HEK293T (cell line): ENCODE measurements at regions not wholly inside any gene's neighbourhood (a gene's known extent, or its start where the extent isn't known, plus 50 kb on each side); places are given as distances from the start of the nearest gene placed in this dataset.

Experiments used
- CTCF ChIA-PET: fragments of 350-600 bp; formaldehyde crosslinking; extraction: SDS; loops from one replicate; lab custom pipeline; 2021; ENCODE audit warnings: antibody characterized with exemption, inconsistent platforms; lab: Yijun Ruan, JAX
- POLR2A ChIA-PET: fragments of 350-600 bp; formaldehyde crosslinking; extraction: SDS; loops from one replicate; lab custom pipeline; 2020; ENCODE audit warnings: antibody characterized with exemption, inconsistent platforms; lab: Yijun Ruan, JAX
- DNase-seq: peaks from one replicate; pipeline ENCODE4 v3.0.0; 2012; ENCODE audit warnings: mixed read lengths; ENCODE audit errors: extremely low spot score
- ARNT ChIP-seq: fragments of 450-650 bp; IDR thresholded peaks from 2 replicates; pipeline ENCODE4 v1.6.1; 2017; ENCODE audit warnings: mild to moderate bottlenecking
- BHLHE40 ChIP-seq: fragments of 450-650 bp; IDR thresholded peaks from 2 replicates; pipeline ENCODE4 v1.6.1; 2016; ENCODE audit warnings: mild to moderate bottlenecking, moderate library complexity, borderline replicate concordance
- CTBP1 ChIP-seq: fragments of 450-650 bp; IDR thresholded peaks from 2 replicates; pipeline ENCODE4 v1.6.1; 2016; ENCODE audit warnings: borderline replicate concordance
- ELF4 ChIP-seq: fragments of 450-650 bp; IDR thresholded peaks from 2 replicates; pipeline ENCODE4 v1.6.1; 2017; ENCODE audit warnings: antibody characterized with exemption
- FOXA1 ChIP-seq: fragments of 450-650 bp; IDR thresholded peaks from 2 replicates; pipeline ENCODE4 v1.6.1; 2016; ENCODE audit warnings: mild to moderate bottlenecking
- FOXK2 ChIP-seq: fragments of 450-650 bp; IDR thresholded peaks from 2 replicates; pipeline ENCODE4 v1.6.1; 2016; ENCODE audit warnings: mild to moderate bottlenecking
- FOXM1 ChIP-seq: fragments of 450-650 bp; IDR thresholded peaks from 2 replicates; pipeline ENCODE4 v1.6.1; 2017; ENCODE audit warnings: mild to moderate bottlenecking, borderline replicate concordance
- HDGF ChIP-seq: fragments of 450-650 bp; IDR thresholded peaks from 2 replicates; pipeline ENCODE4 v1.6.1; 2017; ENCODE audit warnings: antibody characterized with exemption, borderline replicate concordance
- L3MBTL2 ChIP-seq: fragments of 450-650 bp; conservative IDR thresholded peaks from 2 replicates; pipeline ENCODE4 v1.6.1; 2016; ENCODE audit warnings: mild to moderate bottlenecking
- LEF1 ChIP-seq: fragments of 450-650 bp; IDR thresholded peaks from 2 replicates; pipeline ENCODE4 v1.6.1; 2017; ENCODE audit warnings: mild to moderate bottlenecking, borderline replicate concordance
- NFRKB ChIP-seq: fragments of 450-650 bp; IDR thresholded peaks from 2 replicates; pipeline ENCODE4 v1.6.1; 2016; ENCODE audit warnings: mild to moderate bottlenecking, moderate library complexity
- SP1 ChIP-seq: fragments of 450-650 bp; IDR thresholded peaks from 2 replicates; pipeline ENCODE4 v1.6.1; 2017
- SUZ12 ChIP-seq: fragments of 450-650 bp; IDR thresholded peaks from 2 replicates; pipeline ENCODE4 v1.6.1; 2016; ENCODE audit warnings: mild to moderate bottlenecking
- TARDBP ChIP-seq: fragments of 450-650 bp; IDR thresholded peaks from 2 replicates; pipeline ENCODE4 v1.6.1; 2016
- ZNF384 ChIP-seq: fragments of 450-650 bp; IDR thresholded peaks from 2 replicates; pipeline ENCODE4 v1.6.1; 2016
- TF ChIP-seq, protein P1 (sequence below): fragments of 450-650 bp; IDR thresholded peaks from 2 replicates; pipeline ENCODE4 v1.6.1; 2016

DNA sequence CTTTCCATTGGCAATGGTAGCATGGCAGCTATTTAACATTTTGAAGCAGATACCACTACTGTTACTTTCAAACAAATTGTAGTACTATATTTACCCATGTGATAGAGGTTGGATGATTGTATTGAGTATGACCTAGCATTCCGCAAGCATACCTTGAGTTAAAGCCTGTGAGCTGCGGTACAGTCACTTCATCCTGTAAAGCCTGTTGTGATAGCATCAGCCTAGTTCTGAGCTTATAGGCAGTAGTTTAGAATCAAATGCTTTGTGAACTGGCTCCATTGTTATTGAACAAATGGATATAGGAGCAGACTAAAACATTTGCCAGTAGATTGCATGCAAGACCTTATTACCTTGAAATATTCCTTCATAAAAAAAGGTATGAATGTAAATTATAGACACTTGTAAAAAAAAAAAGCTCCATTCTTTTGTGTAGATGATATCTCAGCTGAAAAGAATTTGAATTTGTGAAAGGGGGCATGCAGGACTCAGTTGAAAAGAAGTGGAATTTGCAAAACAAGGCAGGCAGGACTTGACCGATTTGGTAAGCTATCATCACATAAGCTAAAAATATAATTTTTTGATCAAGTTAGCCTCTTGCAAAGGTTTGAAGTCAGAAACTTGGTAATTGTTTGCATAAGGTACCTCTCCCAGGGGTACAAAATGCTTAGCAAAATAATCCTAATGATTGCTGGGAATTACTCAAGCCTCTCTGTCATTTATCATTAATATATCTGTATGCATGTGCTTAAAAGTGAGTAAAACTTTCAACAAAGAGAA lies 138.5 kb upstream of the ITGA4 start:
- ChIA-PET POLR2A (no interaction called here), CTCF (interaction anchor here (0.6 kb wide), 1 partner anchor 80 kb away, joined by 3 read pairs; no protein-coding TSS in a partner anchor)
- no peak for TF ChIP-seq SUZ12
- no peak for TF ChIP-seq FOXK2
- no peak for TF ChIP-seq SP1
- no peak for TF ChIP-seq ELF4
- no peak for TF ChIP-seq FOXM1
- no peak for TF ChIP-seq CTBP1
- TF ChIP-seq HDGF = no peak
- TF ChIP-seq BHLHE40 = no peak
- TF ChIP-seq, protein P1, sequence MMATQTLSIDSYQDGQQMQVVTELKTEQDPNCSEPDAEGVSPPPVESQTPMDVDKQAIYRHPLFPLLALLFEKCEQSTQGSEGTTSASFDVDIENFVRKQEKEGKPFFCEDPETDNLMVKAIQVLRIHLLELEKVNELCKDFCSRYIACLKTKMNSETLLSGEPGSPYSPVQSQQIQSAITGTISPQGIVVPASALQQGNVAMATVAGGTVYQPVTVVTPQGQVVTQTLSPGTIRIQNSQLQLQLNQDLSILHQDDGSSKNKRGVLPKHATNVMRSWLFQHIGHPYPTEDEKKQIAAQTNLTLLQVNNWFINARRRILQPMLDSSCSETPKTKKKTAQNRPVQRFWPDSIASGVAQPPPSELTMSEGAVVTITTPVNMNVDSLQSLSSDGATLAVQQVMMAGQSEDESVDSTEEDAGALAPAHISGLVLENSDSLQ = no peak
- no peak for DNase-seq

DNA sequence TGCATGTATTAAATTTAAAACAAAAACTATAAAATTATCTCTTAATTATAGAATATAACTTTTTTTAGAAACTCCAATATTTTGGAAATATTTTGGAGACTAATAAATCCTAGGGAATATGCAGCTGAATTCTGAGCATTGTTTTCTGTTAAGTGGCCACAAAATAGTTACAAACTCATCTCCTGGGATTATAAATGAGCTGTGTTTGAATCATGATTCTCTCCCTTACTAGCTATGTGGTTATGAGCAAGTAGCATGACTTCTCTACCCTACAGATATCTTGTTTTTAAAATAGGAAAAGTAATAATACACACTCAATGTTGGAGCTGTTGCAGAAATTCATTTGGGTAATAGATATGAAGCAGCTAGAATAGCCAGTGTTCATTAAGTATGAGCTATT lies 137.9 kb upstream of the ITGA4 start:
- no peak for DNase-seq
- ChIA-PET CTCF (no interaction called here), POLR2A (no interaction called here)

DNA sequence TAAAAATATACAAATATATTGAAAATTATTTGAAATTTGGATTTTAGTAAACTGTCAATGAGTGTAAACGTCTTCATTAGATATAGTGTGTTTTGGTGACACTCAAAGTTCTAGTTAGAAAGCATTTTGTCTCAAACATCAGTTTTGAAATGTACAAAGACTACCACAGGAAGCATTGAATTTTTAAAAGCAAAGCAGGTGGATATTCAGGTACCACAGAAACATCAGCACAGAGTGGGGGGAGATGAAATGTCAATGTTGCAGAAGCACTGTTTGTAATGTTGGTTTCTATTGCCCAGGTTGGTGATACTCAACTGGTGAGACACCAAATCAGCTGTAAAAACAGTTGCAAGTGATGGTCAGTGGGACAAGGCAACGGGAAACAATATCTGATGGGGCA lies 136.5 kb upstream of the ITGA4 start:
- ChIA-PET CTCF (no interaction called here), POLR2A (no interaction called here)
- TF ChIP-seq CTBP1 (no peak), ELF4 (no peak), ZNF384 (no peak), SUZ12 (no peak), FOXA1 (no peak), NFRKB (no peak), L3MBTL2 (no peak), FOXM1 (no peak), FOXK2 (no peak), TARDBP (no peak), HDGF (no peak), BHLHE40 (no peak), LEF1 (no peak)
- TF ChIP-seq, protein P1 = no peak
- DNase-seq = no peak

More for the DNA sequence above, 137.9 kb upstream of the ITGA4 start:
- TF ChIP-seq HDGF (no peak), ELF4 (no peak), SP1 (no peak), FOXK2 (no peak), CTBP1 (no peak), ZNF384 (no peak), FOXA1 (no peak), LEF1 (no peak), NFRKB (no peak), BHLHE40 (no peak), SUZ12 (no peak), ARNT (no peak), FOXM1 (no peak), TARDBP (no peak), L3MBTL2 (no peak)
- TF ChIP-seq, protein P1 = no peak

DNA sequence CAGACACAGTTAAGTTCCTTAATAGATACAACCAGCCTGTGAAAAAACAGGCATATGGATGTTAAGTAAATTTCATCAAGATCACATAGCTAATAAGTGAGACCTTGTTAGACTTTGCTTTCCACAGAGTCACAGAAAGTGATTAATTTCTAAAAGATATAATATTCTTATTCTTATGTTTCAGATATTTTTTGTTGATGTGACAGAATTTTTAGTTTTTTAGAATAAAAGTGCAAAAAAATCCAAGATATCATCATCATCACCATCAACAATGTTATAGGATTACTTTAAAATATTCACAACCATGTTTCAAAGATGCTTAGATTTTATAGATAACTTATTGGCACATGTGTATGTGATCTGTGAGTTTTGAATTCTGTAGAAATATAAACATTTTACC lies 132.3 kb upstream of the ITGA4 start:
- ChIA-PET CTCF (no interaction called here), POLR2A (no interaction called here)

DNA sequence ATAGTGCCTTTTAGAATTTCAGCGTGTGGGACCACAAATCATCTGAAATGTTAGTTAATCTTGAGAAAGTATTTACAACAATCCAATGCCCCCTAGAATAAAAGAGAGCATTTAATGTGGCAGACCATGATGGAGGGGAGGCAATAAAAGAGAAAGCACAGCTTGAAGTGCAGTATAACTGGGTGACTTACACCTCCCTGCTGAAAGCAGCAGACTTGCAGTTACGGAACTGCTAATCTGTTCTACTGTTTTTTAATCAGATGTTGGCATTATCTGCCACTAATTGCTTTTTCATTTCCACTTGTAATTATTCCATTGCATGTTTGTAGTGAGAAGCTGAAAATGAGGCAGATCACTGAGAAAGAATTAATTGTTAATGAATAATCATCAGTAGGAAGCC lies 130.5 kb upstream of the ITGA4 start:
- POLR2A ChIA-PET = no interaction called here
- CTCF ChIA-PET = no interaction called here
- TF ChIP-seq, protein P1 = peak; percentile 73
- TF ChIP-seq FOXK2 = no peak
- peak; percentile 10 for DNase-seq

More for the DNA sequence above, 132.3 kb upstream of the ITGA4 start:
- no peak for DNase-seq
- no peak for TF ChIP-seq L3MBTL2
- no peak for TF ChIP-seq HDGF
- TF ChIP-seq ELF4 = no peak
- TF ChIP-seq FOXA1 = no peak
- no peak for TF ChIP-seq TARDBP
- TF ChIP-seq, protein P1 = no peak
- no peak for TF ChIP-seq SUZ12
- TF ChIP-seq CTBP1 = no peak

DNA sequence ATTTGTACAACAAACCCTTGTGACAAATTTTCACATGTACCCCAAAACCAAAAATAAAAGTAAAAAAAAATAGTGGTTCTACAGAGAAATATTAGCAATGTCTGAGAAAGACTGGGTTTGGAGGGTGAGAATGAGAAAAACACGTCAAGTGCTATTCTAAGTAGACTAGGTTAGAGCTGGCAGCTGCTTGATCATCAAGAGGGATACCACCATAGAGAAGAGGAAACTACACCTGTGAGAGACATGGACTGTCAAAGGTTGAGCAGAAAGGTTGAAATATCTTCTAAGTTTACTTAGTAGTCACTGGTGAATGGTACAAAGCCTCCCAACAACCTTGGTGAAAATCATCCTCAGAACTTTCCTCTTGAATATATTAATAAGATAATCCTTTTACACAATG lies 126.9 kb upstream of the ITGA4 start:
- POLR2A ChIA-PET = no interaction called here
- CTCF ChIA-PET = no interaction called here
- DNase-seq = no peak
- TF ChIP-seq ELF4 (no peak), FOXK2 (no peak), TARDBP (no peak), SP1 (no peak), LEF1 (no peak), BHLHE40 (no peak), HDGF (no peak), CTBP1 (no peak)
- TF ChIP-seq, protein P1 = no peak
